ENCODE measurements at regions not wholly inside any gene's neighbourhood (a gene's known extent, or its start where the extent isn't known, plus 50 kb on each side); places are given as distances from the start of the nearest gene placed in this dataset.
"Not testable (repeated sequence)": the region's sequence is repeated elsewhere in the genome, so short reads cannot be mapped to it uniquely, and the experiment has no call there.

DNA sequence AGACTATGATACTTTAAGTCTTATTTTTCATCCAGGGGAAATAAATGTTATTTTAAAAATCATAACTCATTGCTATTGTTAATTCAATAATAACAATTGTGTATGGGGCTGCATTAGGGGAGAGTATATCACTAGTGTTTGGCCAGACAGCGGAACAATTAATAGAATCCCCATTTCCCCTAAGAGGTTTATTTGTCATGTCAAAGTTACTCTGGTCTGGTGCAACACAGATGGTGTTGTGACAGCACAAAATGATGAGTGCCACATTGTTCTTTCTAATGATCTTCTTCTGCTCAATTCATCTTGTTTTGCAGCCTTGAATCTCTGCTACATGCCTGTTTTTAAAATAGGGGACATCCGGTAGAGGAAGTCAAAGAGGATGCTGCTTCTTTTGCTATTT, 351.6 kb downstream of the NSUN3 start:
- DNase-seq: no peak

DNA sequence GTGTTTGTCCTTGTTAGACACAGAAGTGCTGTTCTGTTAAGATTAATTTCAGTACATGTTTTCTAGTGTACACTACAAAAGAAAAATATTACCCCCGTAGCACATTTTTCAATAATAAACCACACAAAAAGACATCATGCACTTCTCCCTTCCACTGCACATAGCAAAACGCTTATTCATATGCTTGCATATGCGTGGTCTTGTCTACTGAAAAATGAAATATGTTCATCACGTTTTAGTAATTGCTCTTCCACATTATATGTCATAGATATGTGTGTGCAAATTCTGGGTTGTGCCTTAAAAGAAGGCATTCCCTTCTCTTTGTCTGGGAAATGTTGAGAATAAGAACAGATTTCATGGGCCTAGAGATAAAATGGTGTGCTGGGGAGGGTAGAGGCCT, 353.9 kb downstream of the NSUN3 start:
- no peak for DNase-seq

DNA sequence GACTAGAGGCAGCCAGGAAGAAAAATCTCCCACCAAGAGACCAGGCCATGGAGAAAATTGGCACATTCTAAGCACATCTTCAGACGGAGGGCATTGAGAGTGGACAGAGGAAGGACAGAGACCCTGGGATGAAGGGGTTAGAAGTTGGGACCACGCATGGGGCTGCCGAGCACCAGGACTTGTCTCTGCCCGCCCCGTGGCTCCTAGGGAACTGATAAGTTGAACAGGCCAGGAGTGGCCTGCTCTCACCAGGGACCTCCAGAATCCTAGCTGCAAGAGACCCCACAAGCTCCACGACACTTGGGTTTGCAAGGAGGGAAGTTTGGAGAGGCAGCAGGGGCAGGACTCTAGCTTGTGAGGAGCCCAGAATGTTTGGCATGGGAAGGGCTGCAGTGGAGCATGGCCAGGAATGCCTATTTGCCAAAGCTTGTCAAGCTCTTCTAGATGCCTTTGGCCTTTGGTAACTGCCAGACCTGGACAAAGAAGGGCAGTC, 355.1 kb downstream of the NSUN3 start:
- no peak for DNase-seq

DNA sequence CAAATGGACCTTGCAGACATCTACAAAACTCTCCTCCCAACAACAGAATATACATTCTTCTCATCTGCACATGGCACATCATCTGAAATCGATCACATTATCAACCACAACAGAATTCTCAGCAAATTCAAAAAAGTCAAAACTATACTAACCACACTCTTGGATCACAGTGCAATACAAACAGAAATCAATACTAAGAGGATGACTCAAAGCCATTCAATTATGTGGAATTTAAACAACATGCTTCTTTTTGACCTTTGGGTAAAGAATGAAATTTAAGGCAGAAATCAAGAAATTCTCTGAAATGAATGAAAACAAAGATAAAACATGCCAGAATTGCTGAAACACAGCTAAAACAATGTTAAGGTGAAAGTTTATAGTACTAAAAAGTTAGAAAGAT, 358.1 kb downstream of the NSUN3 start:
- DNase-seq: no peak

DNA sequence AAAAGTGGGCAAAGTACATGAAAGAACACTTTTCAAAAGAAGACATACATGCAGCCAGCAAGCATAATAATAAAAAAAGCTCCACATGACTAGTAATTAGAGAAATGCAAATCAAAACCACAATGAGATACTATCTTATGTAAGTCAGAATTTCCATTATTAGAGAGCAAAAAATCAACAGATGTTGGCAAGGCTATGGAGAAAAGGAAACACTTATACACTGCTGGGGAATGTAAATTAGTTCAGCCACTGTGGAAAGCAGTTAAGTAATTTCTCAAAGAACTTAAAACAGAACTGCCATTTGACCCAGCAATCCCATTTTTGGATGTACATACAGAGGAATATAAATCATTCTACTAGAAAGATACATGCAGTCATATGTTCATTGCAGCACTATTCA, 360.7 kb downstream of the NSUN3 start:
- DNase-seq: peak; percentile 53 to 68

- no peak for DNase-seq
These were observed 366.7 kb downstream of the NSUN3 start for GRCh38 chr3:94429517-94429916.

DNA sequence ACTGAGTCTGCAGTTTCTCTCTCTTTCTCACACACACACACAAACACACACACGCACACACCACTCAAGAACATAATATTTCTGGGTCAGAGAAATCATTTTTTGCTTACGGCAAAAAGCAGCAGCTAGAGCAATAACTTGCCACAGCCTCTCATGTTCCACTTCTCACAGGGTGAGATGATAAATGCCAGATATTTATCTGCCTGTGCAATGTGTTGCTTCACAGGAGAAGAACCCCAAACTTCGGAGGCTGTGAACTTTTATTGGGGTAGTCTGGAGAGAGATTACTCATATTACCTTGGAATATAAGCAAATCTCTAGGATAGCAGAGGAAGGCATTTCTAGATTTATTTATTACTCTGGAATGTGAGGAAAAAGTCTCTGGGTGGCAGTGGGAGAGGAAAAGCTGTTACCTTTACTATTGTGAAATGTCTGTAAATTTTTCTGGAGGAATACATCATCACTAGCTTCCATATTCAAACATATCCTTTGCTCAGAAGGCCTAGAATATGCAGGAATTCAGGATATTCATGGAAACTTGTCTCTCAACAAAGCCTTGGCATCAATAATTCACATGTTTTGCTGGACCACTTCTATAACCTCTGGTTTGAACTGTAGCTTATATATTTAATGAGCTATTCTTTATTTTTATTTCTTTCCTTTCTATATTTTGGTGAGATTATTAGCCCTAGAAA, 369.2 kb downstream of the NSUN3 start:
- no peak for DNase-seq

GRCh38 chr3:94433811-94434210, 370.9 kb downstream of the NSUN3 start:
- DNase-seq: no peak

GRCh38 chr3:94440767-94441493, 378.1 kb downstream of the NSUN3 start:
- peak in 1 of 2 experiments; percentile 4 for DNase-seq

DNA sequence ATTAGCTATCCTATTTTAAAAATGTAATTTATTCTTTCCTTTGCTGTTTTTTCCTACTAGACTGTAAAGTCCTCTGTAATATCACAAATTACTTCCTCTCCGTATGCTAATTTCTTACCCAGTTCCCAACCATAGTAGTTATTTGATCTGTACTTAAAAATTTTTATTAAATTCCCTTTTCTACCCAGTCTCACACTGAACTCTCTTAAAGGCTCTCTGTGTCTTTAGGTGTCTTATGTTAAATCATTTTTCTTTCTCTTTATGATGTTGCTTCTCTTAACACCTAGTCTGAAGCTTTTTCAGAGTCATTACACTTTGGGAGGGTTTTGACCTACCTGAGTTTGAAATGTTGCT, 378.6 kb downstream of the NSUN3 start:
- no peak for DNase-seq

DNA sequence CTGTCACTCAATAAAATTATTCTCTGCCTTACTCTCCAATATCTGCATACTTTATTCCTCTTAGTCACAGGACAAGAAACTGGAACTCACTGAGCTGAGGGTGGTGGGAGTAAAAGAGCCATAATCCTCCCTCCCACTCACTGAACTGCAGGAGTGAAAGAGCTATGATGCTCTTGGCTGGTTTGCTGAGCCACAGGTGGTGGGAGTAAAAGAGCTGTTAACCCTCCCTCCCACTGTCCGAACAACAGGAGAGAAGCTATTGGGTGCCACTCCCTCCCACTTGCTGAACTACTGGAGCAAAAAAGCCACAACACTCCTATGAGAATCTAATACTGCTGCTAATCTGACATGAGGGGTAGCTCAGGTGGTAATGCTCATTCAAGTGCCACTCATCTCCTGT, 391.0 kb downstream of the NSUN3 start:
- no peak for DNase-seq

DNA sequence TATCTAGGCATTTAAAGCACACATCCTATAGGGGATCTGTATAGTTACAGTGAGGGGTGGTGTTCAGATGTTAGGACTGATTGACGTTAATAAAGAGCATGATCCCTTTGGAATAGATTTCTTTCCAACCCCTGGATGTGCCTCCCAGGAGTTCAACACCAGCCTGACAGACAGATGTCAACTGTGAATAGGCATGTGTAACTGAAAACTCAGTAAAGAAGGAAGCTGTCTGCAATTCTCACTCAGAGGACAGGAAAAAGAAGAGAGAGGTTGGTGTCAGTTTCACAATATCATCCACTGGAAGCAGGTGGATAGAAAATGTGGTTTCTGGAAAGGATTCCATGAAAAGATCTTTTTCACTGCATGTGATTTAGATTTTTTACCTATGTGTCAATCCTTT, 396.3 kb downstream of the NSUN3 start:
- DNase-seq: no peak

GRCh38 chr3:94460931-94461330, 398.1 kb downstream of the NSUN3 start:
- no peak for DNase-seq

DNA sequence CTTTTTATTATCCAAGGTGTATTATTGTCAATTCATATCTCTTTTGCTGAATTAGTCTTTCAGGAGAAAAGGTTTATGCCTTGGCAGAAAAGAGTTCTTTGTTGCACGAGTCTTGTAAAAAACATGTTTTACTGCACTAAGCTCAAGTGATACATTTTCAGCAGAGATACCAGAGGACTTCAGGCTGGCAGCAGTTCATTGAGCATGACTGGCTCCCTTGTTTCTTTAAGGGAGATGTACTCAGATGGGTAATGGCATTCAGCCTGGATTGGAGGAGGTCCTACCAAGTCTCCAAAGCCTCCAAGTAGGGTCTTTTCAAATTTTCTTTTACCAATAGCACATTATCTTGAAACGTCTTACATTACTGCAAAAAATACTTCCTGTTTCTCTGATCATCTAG, 400.1 kb downstream of the NSUN3 start:
- DNase-seq: no peak

DNA sequence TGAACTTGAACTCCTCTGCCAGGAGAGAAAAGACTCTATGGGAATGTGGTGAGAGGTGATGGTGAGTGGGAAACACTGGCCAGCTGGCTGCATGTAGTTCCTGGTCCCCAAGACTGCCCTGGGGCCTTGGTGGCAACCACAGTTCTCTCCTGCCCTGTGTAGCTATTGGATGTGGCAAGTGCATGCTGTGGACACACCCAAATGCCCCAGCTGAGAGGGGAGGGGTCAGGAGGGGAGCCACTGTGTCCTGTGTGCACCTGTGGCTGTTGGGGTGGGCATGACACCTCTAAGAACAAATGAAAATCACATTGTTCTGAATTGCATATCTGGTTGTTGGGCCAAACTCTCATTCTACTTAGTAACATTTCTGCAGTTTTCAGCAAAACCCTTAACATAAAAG, 409.6 kb downstream of the NSUN3 start:
- DNase-seq: no peak

DNA sequence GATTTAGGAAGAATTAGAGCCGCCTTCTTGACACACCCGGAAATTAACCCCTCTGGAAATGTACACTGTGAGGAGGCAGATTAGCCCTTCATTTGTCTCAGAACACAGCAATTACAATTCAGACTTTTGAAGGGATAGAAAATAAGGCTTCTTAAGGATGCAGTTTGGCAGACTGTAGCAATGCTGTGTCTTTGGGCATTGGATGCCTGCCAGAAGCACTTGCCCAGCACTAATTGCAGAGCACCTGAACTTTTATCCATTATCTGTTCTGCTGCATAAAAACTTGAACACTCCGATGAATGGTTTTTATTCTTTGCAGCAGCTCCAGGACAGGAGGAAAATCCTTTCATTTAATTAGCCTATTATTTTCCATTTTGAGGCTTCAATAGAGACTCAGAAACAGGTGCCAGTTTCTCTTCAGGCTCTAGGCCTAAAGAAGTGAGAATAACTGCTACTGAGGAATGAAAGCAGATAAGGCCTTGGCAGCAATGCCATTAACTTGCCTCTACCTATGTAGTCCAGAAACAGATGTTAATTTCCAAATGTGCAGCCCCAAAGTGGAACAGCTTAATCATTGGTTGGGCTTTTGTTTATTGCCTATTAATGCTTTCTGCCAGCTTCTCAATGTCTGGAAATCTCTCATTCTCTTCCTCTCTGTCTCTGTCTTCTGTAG, 418.5 kb downstream of the NSUN3 start:
- no peak for DNase-seq

GRCh38 chr3:94482686-94483085, 419.8 kb downstream of the NSUN3 start:
- DNase-seq: no peak

DNA sequence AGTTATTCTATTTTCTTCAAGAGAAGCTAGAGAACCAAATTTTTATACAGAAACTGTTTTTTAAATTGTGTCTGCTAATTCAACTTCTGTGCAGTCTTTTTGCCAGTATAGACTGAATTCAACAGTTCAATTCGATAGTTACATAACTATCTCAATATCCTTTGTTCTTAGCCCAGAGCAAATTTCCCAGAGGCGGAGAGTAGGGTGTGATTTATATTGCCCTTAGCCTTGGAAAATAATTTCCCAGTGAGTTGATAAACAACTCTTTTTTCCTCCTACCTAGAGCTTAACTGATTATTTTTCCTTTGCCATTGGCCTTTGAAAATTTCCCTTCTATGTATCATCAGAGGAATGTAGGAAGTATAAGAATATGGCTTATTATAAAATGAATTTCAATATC, 420.5 kb downstream of the NSUN3 start:
- DNase-seq: no peak

DNA sequence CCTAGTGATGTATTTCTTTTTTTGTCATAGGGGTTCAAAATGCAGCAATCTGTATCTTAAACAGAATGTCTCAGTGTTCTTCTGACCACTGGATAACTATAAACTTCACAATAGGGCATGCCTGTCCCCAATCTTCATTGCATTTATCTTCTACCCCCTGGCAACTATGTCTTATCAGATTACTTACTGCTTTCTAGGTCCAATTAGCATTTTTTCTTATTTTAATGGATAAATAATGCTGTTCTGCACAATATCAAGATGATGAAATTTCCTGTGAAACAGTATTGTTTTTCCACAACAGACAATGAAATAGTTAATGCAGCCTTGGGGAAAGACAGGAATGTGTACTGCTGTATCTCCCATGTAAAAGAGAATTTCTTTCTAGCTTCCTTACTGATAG, 432.1 kb downstream of the NSUN3 start:
- no peak for DNase-seq

DNA sequence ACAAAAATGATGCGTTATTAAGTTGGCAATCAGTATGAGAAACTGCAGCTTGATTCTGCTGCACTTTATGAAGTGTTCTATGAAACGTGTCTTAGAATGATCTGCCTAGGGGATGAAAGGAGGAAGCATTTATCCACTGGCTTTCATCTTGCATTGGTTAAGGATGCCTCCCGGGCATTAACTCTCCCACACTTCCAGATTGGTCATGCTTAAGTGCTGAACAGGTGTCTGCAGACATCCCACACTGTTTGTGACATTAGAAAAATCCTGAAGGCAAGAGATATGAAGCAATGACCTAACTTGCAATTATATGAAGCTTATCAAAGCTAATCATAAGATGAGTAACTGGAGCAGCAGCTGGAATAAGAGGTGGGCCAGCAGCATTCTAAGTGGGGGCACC, 437.3 kb downstream of the NSUN3 start:
- DNase-seq: no peak

GRCh38 chr3:94507354-94507753, 444.5 kb downstream of the NSUN3 start:
- not testable (repeated sequence) for DNase-seq

DNA sequence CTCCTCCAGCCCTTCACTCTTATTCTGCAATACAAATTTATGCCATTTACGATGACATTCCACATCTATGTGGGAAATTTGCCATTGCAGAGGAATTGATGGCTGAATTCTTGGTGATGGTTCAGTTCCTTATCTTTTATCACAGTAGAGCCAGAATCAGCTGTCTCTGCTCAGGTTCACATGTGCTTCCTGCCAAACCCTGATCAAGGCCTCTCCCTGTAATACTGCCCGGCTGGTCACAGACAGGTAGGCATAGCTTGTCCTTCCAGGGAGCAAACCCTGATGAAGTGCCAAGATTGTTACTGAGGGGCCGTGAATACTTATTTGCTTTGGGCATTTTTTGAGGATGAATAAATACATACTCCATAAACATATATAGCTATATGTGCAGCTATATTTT, 450.0 kb downstream of the NSUN3 start:
- no peak for DNase-seq

DNA sequence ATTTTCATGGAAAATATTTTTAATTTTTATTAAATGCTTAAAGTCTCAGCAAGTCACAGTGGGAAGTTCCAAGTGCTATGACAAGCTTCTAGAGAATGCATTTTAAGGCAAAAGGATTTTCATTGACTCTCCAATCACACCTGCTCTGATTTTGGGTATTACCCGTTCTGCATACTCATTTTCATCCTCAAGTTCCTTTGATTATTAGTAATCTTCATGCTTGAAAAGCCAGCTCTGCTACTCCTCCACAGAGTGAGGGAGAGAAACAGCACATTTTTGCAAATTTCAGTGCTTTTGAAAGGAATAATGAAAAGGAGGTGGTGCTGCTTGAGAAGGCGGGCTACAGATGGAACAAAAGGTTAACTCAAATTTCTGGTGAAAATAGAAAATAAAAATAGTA, 450.7 kb downstream of the NSUN3 start:
- DNase-seq: no peak

DNA sequence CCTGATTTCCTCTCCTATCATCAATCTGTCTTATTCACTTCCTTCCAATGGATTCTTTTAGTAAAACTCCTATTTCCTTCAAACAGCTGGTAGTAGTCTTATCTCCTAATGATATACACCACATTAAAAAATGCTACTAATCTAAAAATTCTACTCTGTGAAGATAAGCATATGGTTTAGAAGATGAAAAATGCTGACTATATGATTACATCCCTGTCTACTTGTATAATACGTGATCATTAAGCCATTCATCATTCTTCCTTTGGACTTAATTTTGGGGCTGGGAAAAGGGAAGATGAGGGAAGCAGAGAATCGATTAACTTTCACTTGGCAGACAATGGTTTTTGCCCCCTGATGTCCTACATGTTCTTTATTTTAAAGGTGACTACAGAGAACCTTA, 453.1 kb downstream of the NSUN3 start:
- DNase-seq: no peak
